HG02763 (cell line): ENCODE measurements at regions not wholly inside any gene's neighbourhood (a gene's known extent, or its start where the extent isn't known, plus 50 kb on each side); places are given as distances from the start of the nearest gene placed in this dataset.

Source experiments
- ATAC-seq: cut with Tn5 transposase; IDR thresholded peaks from one replicate; pipeline ENCODE4 v1.9.1; 2021; ENCODE audit warnings: mild to moderate bottlenecking, moderate library complexity; ENCODE audit not compliant: unreplicated experiment

- no peak for ATAC-seq
These were observed 108.7 kb upstream of the PRICKLE1 start for GRCh38 chr12:42698213-42698612.

GRCh38 chr12:42696406-42697149, 107.0 kb upstream of the PRICKLE1 start:
- no peak for ATAC-seq

GRCh38 chr12:42695490-42695995, 106.0 kb upstream of the PRICKLE1 start:
- ATAC-seq: no peak

GRCh38 chr12:42692749-42693148, 103.2 kb upstream of the PRICKLE1 start:
- no peak for ATAC-seq

GRCh38 chr12:42691991-42692557, 102.5 kb upstream of the PRICKLE1 start:
- no peak for ATAC-seq

GRCh38 chr12:42690264-42690663, 100.7 kb upstream of the PRICKLE1 start:
- ATAC-seq: no peak

GRCh38 chr12:42689699-42690098, 100.2 kb upstream of the PRICKLE1 start:
- ATAC-seq: no peak

GRCh38 chr12:42686514-42687172, 97.1 kb upstream of the PRICKLE1 start:
- no peak for ATAC-seq

- ATAC-seq: no peak
These were observed 95.2 kb upstream of the PRICKLE1 start for GRCh38 chr12:42684802-42685071.

- ATAC-seq: no peak
These were observed 94.6 kb upstream of the PRICKLE1 start for GRCh38 chr12:42683933-42684801.

GRCh38 chr12:42683266-42683665, 93.7 kb upstream of the PRICKLE1 start:
- no peak for ATAC-seq

GRCh38 chr12:42679466-42679865, 89.9 kb upstream of the PRICKLE1 start:
- ATAC-seq: no peak

GRCh38 chr12:42677461-42677860, 87.9 kb upstream of the PRICKLE1 start:
- no peak for ATAC-seq

GRCh38 chr12:42673535-42673934, 84.0 kb upstream of the PRICKLE1 start:
- ATAC-seq: no peak

GRCh38 chr12:42670719-42671118, 81.2 kb upstream of the PRICKLE1 start:
- no peak for ATAC-seq

- no peak for ATAC-seq
These were observed 80.0 kb upstream of the PRICKLE1 start for GRCh38 chr12:42669553-42669952.

GRCh38 chr12:42666671-42667243, 77.2 kb upstream of the PRICKLE1 start:
- no peak for ATAC-seq

GRCh38 chr12:42663621-42664020, 74.1 kb upstream of the PRICKLE1 start:
- ATAC-seq: no peak

- ATAC-seq: no peak
These were observed 71.7 kb upstream of the PRICKLE1 start for GRCh38 chr12:42660968-42661937.

GRCh38 chr12:42660117-42660516, 70.6 kb upstream of the PRICKLE1 start:
- ATAC-seq: no peak
